HTR-8/SVneo (cell line): ENCODE measurements at regions not wholly inside any gene's neighbourhood (a gene's known extent, or its start where the extent isn't known, plus 50 kb on each side); places are given as distances from the start of the nearest gene placed in this dataset.

Experiments
- DNase-seq: peaks from one replicate; pipeline ENCODE4 v3.0.0; 2011; ENCODE audit warnings: low spot score, mixed read lengths; ENCODE audit not compliant: insufficient read length
- FAIRE-seq: peaks from 2 replicates; lab custom pipeline; 2011; peaks lifted over from hg19 to GRCh38; lab: Jason Lieb, UNC

- FAIRE-seq: no peak
- no peak for DNase-seq
Observed at GRCh38 chr6:125485757-125486156, 184.0 kb upstream of the HDDC2 start.

- DNase-seq (no peak), FAIRE-seq (no peak)
Observed at GRCh38 chr6:125486881-125487280, 185.1 kb upstream of the HDDC2 start.

- FAIRE-seq (no peak), DNase-seq (no peak)
Observed at GRCh38 chr6:125489579-125490285, 188.0 kb upstream of the HDDC2 start.

- FAIRE-seq (no peak), DNase-seq (no peak)
Observed at GRCh38 chr6:125491860-125492618, 190.3 kb upstream of the HDDC2 start.

- FAIRE-seq (no peak), DNase-seq (no peak)
Observed at GRCh38 chr6:125498606-125499005, 196.8 kb upstream of the HDDC2 start.

- DNase-seq (no peak), FAIRE-seq (no peak)
Observed at GRCh38 chr6:125499535-125499934, 197.8 kb upstream of the HDDC2 start.

GRCh38 chr6:125503181-125503580 lies 201.4 kb upstream of the HDDC2 start:
- DNase-seq (no peak), FAIRE-seq (no peak)

- FAIRE-seq: no peak
Observed at GRCh38 chr6:125507987-125508655, 206.4 kb upstream of the HDDC2 start.

GRCh38 chr6:125508793-125509192 lies 207.0 kb upstream of the HDDC2 start:
- DNase-seq (no peak), FAIRE-seq (no peak)

More at GRCh38 chr6:125507987-125508655, 206.4 kb upstream of the HDDC2 start:
- no peak for DNase-seq

GRCh38 chr6:125509477-125509876 lies 207.7 kb upstream of the HDDC2 start:
- DNase-seq (no peak), FAIRE-seq (no peak)

- FAIRE-seq (no peak), DNase-seq (no peak)
Observed at GRCh38 chr6:125510405-125510804, 208.6 kb upstream of the HDDC2 start.

GRCh38 chr6:125511809-125512396 lies 210.1 kb upstream of the HDDC2 start:
- DNase-seq (no peak), FAIRE-seq (no peak)

GRCh38 chr6:125512621-125513020 lies 210.9 kb upstream of the HDDC2 start:
- FAIRE-seq (no peak), DNase-seq (no peak)

- FAIRE-seq: no peak
- DNase-seq: no peak
Observed at GRCh38 chr6:125513978-125514377, 212.2 kb upstream of the HDDC2 start.

GRCh38 chr6:125516644-125517043 lies 214.9 kb upstream of the HDDC2 start:
- no peak for DNase-seq
- no peak for FAIRE-seq

- no peak for FAIRE-seq
- DNase-seq: no peak
Observed at GRCh38 chr6:125519367-125519766, 217.6 kb upstream of the HDDC2 start.

- FAIRE-seq: no peak
Observed at GRCh38 chr6:125524356-125524755, 222.6 kb upstream of the HDDC2 start.

GRCh38 chr6:125526007-125526720 lies 223.3 kb upstream of the HEY2 start:
- DNase-seq (no peak), FAIRE-seq (no peak)

More at GRCh38 chr6:125524356-125524755, 222.6 kb upstream of the HDDC2 start:
- DNase-seq: no peak

GRCh38 chr6:125528621-125529041 lies 220.8 kb upstream of the HEY2 start:
- DNase-seq (no peak), FAIRE-seq (no peak)

GRCh38 chr6:125529061-125529460 lies 220.4 kb upstream of the HEY2 start:
- DNase-seq: no peak
- FAIRE-seq: no peak
